Bronchial epithelial cell (primary cell): ENCODE measurements at regions not wholly inside any gene's neighbourhood (a gene's known extent, or its start where the extent isn't known, plus 50 kb on each side); places are given as distances from the start of the nearest gene placed in this dataset.

Experiments
- DNase-seq: peaks from one replicate; pipeline ENCODE4 v3.0.0-alpha.2; 2010; ENCODE audit warnings: low read depth
- FAIRE-seq: peaks from 2 replicates; lab custom pipeline; 2011; peaks lifted over from hg19 to GRCh38; lab: Jason Lieb, UNC
- H3K27me3 ChIP-seq: 2 replicates; pipeline ENCODE4 v1.5.1; 2011; ENCODE audit warnings: low read length; ENCODE audit not compliant: control insufficient read depth, insufficient read depth
- H3K36me3 ChIP-seq: 2 replicates; pipeline ENCODE4 v1.5.1; 2011; ENCODE audit warnings: low read length; ENCODE audit not compliant: control insufficient read depth, insufficient read depth
- H3K4me3 ChIP-seq: 2 replicates; pipeline ENCODE4 v1.5.1; 2011; ENCODE audit warnings: mild to moderate bottlenecking, low read depth, low read length, control low read depth
- CTCF ChIP-seq: IDR thresholded peaks from 2 replicates; pipeline ENCODE4 v1.5.1; 2011; ENCODE audit warnings: mild to moderate bottlenecking, moderate library complexity, low read length, control low read depth, inconsistent platforms; ENCODE audit not compliant: insufficient read depth, severe bottlenecking

GRCh38 chr22:27380855-27381254, 420.7 kb downstream of the MN1 start:
- no peak for TF ChIP-seq CTCF
- DNase-seq = no peak
- no peak overlapping the region for H3K4me3 ChIP-seq
- H3K36me3 ChIP-seq = no peaks in the 10 kb centered on the region
- no peak for FAIRE-seq
- H3K27me3 ChIP-seq = peaks cover 5% of the 10 kb centered on the region

GRCh38 chr22:27381552-27381951, 420.0 kb downstream of the MN1 start:
- no peak for DNase-seq
- Histone ChIP-seq H3K36me3 (no peaks in the 10 kb centered on the region), H3K4me3 (no peak overlapping the region), H3K27me3 (peaks cover 5% of the 10 kb centered on the region)
- TF ChIP-seq CTCF = no peak
- no peak for FAIRE-seq

GRCh38 chr22:27381960-27382742, 419.4 kb downstream of the MN1 start:
- Histone ChIP-seq H3K4me3 (no peak overlapping the region), H3K36me3 (no peaks in the 10 kb centered on the region), H3K27me3 (peaks cover 5% of the 10 kb centered on the region)
- no peak for TF ChIP-seq CTCF
- DNase-seq = no peak
- peak; percentile 52 for FAIRE-seq

- no peak overlapping the region for H3K4me3 ChIP-seq
- peaks cover 5% of the 10 kb centered on the region for H3K27me3 ChIP-seq
- FAIRE-seq (no peak), DNase-seq (no peak)
- H3K36me3 ChIP-seq = no peaks in the 10 kb centered on the region
- no peak for TF ChIP-seq CTCF
Measured at GRCh38 chr22:27382947-27383346, 418.6 kb downstream of the MN1 start.

- FAIRE-seq (no peak), DNase-seq (no peak)
- Histone ChIP-seq H3K4me3 (no peak overlapping the region), H3K36me3 (no peaks in the 10 kb centered on the region), H3K27me3 (peaks cover 3% of the 10 kb centered on the region)
- TF ChIP-seq CTCF = no peak
Measured at GRCh38 chr22:27383896-27384295, 417.7 kb downstream of the MN1 start.
